Right lobe of liver (tissue), 4 donors: ENCODE measurements at regions not wholly inside any gene's neighbourhood (a gene's known extent, or its start where the extent isn't known, plus 50 kb on each side); places are given as distances from the start of the nearest gene placed in this dataset.

Experiments used
- POLR2A ChIP-seq: fragments of 450-650 bp; IDR thresholded peaks from one replicate; pipeline ENCODE4 v1.6.1; 2017; ENCODE audit warnings: antibody characterized with exemption, mild to moderate bottlenecking
- TF ChIP-seq, protein P1 (sequence below), 4 donors: fragments of 200-600 bp in 3 of 4; fragments of 450-650 bp in 1 of 4; IDR thresholded peaks; one replicate each; pipeline versions ENCODE4 v1.5.1 to v1.8.0; 2016 to 2022; ENCODE audit warnings: antibody characterized with exemption in 4 of 4, mild to moderate bottlenecking in 2 of 4
- donor health status: DM: no; HTN: no; CAD: no.
- donor health status: DM: no; HTN: no; CAD: no.
- donor health status: DM: no; HTN: yes; CAD: no.

- TF ChIP-seq, protein P1, sequence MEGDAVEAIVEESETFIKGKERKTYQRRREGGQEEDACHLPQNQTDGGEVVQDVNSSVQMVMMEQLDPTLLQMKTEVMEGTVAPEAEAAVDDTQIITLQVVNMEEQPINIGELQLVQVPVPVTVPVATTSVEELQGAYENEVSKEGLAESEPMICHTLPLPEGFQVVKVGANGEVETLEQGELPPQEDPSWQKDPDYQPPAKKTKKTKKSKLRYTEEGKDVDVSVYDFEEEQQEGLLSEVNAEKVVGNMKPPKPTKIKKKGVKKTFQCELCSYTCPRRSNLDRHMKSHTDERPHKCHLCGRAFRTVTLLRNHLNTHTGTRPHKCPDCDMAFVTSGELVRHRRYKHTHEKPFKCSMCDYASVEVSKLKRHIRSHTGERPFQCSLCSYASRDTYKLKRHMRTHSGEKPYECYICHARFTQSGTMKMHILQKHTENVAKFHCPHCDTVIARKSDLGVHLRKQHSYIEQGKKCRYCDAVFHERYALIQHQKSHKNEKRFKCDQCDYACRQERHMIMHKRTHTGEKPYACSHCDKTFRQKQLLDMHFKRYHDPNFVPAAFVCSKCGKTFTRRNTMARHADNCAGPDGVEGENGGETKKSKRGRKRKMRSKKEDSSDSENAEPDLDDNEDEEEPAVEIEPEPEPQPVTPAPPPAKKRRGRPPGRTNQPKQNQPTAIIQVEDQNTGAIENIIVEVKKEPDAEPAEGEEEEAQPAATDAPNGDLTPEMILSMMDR (IDR thresholded peaks at IDR 0.05) = no peak
- no peak for TF ChIP-seq POLR2A
Measured at GRCh38 chr17:22267019-22267418, 574.7 kb downstream of the KCNJ18 start.
